Choroid plexus epithelial cell (primary cell): ENCODE measurements at regions not wholly inside any gene's neighbourhood (a gene's known extent, or its start where the extent isn't known, plus 50 kb on each side); places are given as distances from the start of the nearest gene placed in this dataset.

Source experiments
- DNase-seq: peaks from one replicate; pipeline ENCODE4 v3.0.0-alpha.2; 2010; ENCODE audit warnings: low read depth
- H3K4me3 ChIP-seq: 2 replicates; pipeline ENCODE4 v1.5.1; 2011; ENCODE audit warnings: low read depth, mild to moderate bottlenecking, control low read depth, low read length, moderate library complexity
- TF ChIP-seq, protein P1 (sequence below): conservative IDR thresholded peaks from 2 replicates; pipeline ENCODE4 v1.5.1; 2011; ENCODE audit warnings: low read depth, mild to moderate bottlenecking, control low read depth, inconsistent platforms, low read length, moderate library complexity

DNA sequence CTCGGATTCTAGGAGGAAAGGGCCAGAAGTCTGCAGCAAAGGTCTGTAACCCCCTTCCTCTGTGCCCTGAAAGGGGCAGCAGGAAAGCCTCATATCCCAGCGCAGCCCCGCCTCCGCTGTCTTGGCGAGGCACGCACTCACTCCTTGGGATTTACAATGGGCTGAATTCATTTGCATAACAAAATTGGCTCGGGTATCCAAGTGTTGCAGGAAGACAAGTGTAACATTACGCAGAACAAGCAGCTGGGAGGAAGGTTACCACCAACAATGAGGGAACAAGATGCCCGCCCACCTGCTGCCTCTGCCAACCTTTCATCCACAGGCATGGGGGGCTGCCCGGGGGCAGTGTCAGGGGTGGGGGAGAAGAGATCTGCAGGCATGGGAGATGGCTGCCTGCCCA is 130.4 kb downstream of the MRM1 start:
- no peak for DNase-seq
- TF ChIP-seq, protein P1, sequence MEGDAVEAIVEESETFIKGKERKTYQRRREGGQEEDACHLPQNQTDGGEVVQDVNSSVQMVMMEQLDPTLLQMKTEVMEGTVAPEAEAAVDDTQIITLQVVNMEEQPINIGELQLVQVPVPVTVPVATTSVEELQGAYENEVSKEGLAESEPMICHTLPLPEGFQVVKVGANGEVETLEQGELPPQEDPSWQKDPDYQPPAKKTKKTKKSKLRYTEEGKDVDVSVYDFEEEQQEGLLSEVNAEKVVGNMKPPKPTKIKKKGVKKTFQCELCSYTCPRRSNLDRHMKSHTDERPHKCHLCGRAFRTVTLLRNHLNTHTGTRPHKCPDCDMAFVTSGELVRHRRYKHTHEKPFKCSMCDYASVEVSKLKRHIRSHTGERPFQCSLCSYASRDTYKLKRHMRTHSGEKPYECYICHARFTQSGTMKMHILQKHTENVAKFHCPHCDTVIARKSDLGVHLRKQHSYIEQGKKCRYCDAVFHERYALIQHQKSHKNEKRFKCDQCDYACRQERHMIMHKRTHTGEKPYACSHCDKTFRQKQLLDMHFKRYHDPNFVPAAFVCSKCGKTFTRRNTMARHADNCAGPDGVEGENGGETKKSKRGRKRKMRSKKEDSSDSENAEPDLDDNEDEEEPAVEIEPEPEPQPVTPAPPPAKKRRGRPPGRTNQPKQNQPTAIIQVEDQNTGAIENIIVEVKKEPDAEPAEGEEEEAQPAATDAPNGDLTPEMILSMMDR: no peak
- no peak overlapping the region for H3K4me3 ChIP-seq

DNA sequence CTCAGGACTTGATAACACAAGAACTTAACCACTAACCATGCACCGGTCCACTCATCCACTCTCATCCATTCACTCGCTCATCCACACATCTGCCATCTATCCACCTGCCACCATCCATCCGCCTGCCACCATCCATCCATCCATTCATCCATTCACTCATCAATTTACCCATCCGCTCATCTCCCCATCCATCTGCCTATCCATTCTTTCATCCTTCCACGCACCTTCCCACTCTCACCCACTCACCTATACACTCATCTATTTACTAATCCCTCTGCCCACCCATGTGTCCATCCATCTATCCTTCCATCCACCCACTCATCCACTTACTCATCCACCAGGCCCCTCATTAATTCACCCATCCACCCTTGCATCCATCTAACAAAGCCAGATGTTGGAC is 131.0 kb downstream of the MRM1 start:
- TF ChIP-seq, protein P1: no peak
- DNase-seq: no peak
- H3K4me3 ChIP-seq: no peak overlapping the region

DNA sequence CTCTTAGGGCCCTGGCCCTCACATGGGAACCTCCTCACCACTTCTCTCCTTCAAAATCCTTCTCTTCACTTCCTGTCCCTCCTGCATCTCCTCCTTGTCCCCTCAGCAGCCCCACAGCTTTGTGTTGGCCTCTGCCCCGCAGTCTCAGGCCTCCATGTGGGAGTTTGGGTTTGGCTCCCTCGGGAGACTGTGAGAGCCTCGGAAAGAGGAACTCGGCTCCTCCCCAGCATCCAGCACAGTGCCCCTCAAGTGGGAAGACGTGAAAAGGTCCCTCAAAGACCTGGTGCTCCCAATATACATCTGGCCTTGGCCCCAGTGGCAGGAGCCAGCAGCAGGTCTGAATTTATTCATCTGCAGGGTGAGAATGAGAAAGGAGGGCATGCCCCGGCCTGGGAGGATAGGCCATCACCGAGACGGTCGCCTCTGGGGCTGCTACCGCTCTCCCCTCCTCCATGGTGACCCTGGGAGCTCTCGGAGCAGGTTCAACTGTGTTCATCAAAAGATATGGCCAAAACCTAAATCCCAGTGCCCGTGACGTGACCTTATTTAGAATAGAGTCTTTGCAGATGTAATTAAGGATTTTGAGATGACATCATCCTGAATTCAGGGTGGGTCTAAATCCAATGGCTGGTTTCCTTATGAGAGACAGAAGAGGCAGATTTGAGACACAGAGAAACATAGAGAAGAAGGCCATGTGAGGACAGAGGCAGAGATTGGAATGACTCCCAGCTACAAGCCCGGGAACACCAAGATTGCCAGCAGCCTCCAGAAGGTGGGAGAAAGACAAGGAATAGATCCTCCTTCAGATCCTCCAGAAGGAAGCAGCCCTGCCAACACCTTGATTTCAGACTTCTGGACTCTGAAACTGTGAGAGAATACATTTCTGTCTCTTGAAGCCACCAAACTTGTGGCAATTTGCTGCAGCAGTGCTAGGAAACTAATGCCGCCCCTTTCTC is 135.1 kb downstream of the MRM1 start:
- DNase-seq: no peak
- H3K4me3 ChIP-seq: no peak overlapping the region
- TF ChIP-seq, protein P1: no peak

DNA sequence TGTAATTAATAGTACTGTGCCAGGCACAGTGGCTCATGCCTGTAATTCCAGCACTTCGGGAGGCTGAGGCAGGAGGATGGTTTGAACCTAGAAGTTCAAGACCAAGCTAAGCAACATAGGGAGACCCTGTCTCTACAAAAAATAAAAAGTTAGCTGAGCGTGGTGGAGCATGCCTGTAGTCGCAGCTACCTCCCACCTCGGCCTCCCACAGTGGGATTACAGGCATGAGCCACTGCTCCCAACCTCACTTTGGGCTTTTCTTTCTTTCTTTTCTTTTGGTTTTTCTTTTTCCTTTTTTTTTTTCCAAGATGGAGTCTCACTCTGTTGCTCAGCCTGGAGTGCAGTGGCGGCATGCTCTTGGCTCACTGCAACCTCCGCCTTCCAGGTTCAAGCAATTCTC is 137.8 kb downstream of the MRM1 start:
- H3K4me3 ChIP-seq: no peak overlapping the region
- TF ChIP-seq, protein P1: no peak
- DNase-seq: no peak

DNA sequence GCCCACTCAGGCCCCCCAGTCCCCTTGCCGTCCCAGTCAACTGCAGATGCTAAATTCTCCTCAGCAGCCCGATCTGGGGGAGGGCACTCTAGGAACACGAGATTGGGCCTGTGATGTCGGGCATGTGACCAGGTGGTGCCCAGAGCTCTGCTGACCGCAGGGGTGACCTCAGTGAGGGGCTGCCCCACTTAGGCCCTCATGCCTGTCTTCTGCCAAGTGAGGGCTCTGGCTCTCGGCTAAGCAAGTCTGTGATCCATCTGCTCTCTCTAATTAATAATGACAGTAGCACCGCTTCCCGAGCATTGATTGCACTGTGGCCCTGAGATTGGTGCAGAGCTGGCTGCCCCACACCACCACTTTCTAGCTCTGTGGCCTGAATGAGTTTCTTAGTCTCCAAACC is 138.8 kb downstream of the MRM1 start:
- no peak for DNase-seq
- H3K4me3 ChIP-seq: no peak overlapping the region
- TF ChIP-seq, protein P1: no peak

DNA sequence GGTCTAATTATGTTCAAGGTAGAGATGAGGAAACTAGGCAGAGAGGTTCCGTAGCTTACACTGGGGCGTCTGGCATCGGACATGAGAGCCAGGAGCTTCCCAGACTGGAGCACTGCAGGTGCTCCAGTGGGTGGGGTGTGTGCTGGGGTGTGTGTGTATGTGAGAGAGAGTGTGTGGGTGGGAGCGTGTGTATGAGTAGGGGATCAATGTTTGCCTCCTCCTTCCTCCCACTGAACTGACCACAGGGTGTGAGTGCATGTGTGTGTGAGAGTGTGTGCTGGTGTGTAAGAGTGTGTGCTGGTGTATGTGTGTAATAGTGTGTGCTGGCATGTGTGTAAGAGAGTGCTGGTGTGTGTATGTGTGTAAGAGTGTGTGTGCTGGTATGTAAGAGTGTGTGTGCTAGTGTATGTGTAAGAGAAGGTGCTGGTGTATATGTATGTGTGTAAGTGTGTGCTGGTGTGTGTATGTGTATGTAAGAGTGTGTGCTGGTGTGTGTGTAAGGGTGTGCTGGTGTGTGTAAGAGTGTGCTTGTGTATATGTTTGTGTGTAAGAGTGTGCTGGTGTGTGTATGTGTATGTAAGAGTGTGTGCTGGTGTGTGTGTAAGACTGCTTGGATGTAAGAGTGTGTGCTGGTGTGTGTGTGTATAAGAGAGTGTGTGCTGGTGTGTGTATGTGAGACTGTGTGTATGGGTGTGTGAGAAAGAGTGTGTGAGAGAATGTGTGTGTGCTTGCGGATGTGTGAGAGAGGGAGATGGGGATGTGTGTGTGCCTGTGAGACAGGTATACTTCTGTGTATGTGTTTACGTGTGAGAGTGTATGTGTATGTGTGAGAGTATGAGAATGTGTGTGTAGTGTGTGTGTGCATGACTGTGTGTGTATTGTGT is 139.9 kb downstream of the MRM1 start:
- DNase-seq: no peak
- TF ChIP-seq, protein P1: no peak
- no peak overlapping the region for H3K4me3 ChIP-seq
